Naive thymus-derived CD4-positive, alpha-beta T cell (primary cell): ENCODE measurements at regions not wholly inside any gene's neighbourhood (a gene's known extent, or its start where the extent isn't known, plus 50 kb on each side); places are given as distances from the start of the nearest gene placed in this dataset.
A peak's percentile ranks its signal among the peaks of the same experiment; 100 is the strongest.

ENCODE experiments used
- ATAC-seq: fragments of 150-1000 bp; cut with Tn5 transposase; 2 replicates; pipeline ENCODE4 v1.10.0; 2021; ENCODE audit warnings: mild to moderate bottlenecking, moderate library complexity
- CTCF ChIA-PET: fragments of 350-600 bp; sonication (Branson Sonifier 250); formaldehyde crosslinking; loops from one replicate; lab custom pipeline; 2021; ENCODE audit warnings: antibody characterized with exemption; lab: Charles Lee
- POLR2A ChIA-PET: fragments of 350-600 bp; sonication (Branson Sonifier 250); formaldehyde crosslinking; loops from one replicate; lab custom pipeline; 2021; ENCODE audit warnings: antibody characterized with exemption, inconsistent platforms; lab: Charles Lee
- DNase-seq, 9 donors: peaks; one replicate each; pipeline versions ENCODE4 v3.0.0 to v3.0.0-alpha.2; 2020 to 2022; ENCODE audit warnings: mixed read lengths in 1 of 9
- H3K27ac ChIP-seq: one replicate; pipeline ENCODE4 v1.7.0; 2013; ENCODE audit warnings: mild to moderate bottlenecking, low read depth, low read length, moderate library complexity
- H3K27me3 ChIP-seq, 2 donors: one replicate each; pipeline ENCODE4 v1.7.0; 2013; ENCODE audit warnings: low read length in 2 of 2, mild to moderate bottlenecking in 2 of 2, moderate library complexity in 2 of 2; ENCODE audit not compliant: control insufficient read depth in 2 of 2, insufficient read depth in 2 of 2
- H3K36me3 ChIP-seq, 3 experiments: 1 replicate in 2 of 3; 2 replicates in 1 of 3; pipeline ENCODE4 v1.7.0; 2013; ENCODE audit warnings: low read length in 3 of 3, mild to moderate bottlenecking in 3 of 3, moderate library complexity in 1 of 3; ENCODE audit not compliant: insufficient read depth in 3 of 3, control insufficient read depth in 2 of 3
- H3K4me1 ChIP-seq, 2 donors: one replicate each; pipeline ENCODE4 v1.7.0; 2013; ENCODE audit warnings: low read length in 2 of 2, mild to moderate bottlenecking in 2 of 2, moderate library complexity in 1 of 2; ENCODE audit not compliant: control insufficient read depth in 2 of 2, insufficient read depth in 2 of 2
- H3K4me3 ChIP-seq: 2 replicates; pipeline ENCODE4 v1.7.0; 2013; ENCODE audit warnings: mild to moderate bottlenecking, low read length
- H3K9me3 ChIP-seq, 3 experiments: 1 replicate in 2 of 3; 2 replicates in 1 of 3; pipeline ENCODE4 v1.7.0; 2013; ENCODE audit warnings: low read length in 3 of 3; ENCODE audit not compliant: control insufficient read depth in 2 of 3
- H3K27ac Mint-ChIP-seq, 9 donors: one replicate each; pipeline ENCODE4 v1.8.0; 2020 to 2022; ENCODE audit warnings: mixed read lengths in 9 of 9, mild to moderate bottlenecking in 8 of 9, moderate library complexity in 5 of 9, inconsistent platforms in 2 of 9
- H3K27me3 Mint-ChIP-seq, 5 donors: one replicate each; pipeline ENCODE4 v1.8.0; 2021 to 2022; ENCODE audit warnings: mixed read lengths in 5 of 5, mild to moderate bottlenecking in 1 of 5
- H3K36me3 Mint-ChIP-seq, 5 donors: one replicate each; pipeline ENCODE4 v1.8.0; 2020 to 2022; ENCODE audit warnings: mixed read lengths in 5 of 5, mild to moderate bottlenecking in 3 of 5, inconsistent platforms in 1 of 5
- H3K4me1 Mint-ChIP-seq, 7 donors: one replicate each; pipeline ENCODE4 v1.8.0; 2020 to 2022; ENCODE audit warnings: mixed read lengths in 7 of 7, mild to moderate bottlenecking in 3 of 7, inconsistent platforms in 1 of 7
- H3K4me3 Mint-ChIP-seq, 10 donors: one replicate each; pipeline ENCODE4 v1.8.0; 2020 to 2022; ENCODE audit warnings: mild to moderate bottlenecking in 10 of 10, mixed read lengths in 10 of 10, moderate library complexity in 6 of 10, inconsistent platforms in 2 of 10
- H3K9me3 Mint-ChIP-seq, 11 donors: one replicate each; pipeline ENCODE4 v1.8.0; 2020 to 2022; ENCODE audit warnings: mixed read lengths in 11 of 11, mild to moderate bottlenecking in 4 of 11, inconsistent platforms in 1 of 11, moderate library complexity in 1 of 11
- intact Hi-C, 2 donors: fragments of 100-400 bp; cut with micrococcal nuclease; formaldehyde crosslinking; loops; one replicate each; pipeline ENCODE4 v1.15.1; 2023

DNA sequence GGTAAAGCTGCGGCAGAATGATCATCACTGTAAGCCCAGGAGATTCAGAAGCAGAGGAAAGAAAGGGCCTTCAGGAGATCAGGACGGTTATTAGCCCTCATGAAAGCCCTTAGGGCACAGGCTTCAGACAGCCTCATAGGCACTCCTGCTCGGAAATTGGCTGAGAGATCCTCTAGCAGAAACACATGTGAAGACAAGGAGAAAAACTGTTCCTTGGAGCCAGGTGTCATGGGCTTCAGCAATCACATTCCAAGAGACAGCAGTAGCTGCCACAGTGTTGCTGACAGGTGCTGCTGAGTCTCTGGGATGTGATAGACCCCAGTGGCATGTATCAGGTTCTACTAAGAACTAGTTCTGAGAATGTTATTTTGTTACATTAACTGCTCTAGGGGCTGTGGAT lies 88.8 kb upstream of the DYRK2 start:
- Histone ChIP-seq H3K27ac (no peak overlapping the region), H3K4me3 (no peak overlapping the region), H3K4me1 (peaks cover 14% of the 10 kb centered on the region in 2 donors), H3K9me3 (no peaks in the 10 kb centered on the region), H3K36me3 (no peaks in the 10 kb centered on the region), H3K27me3 (no peaks in the 10 kb centered on the region)
- POLR2A ChIA-PET: no interaction called here
- peaks cover 0 to 18% (median 0%) of the 10 kb centered on the region in 5 donors for H3K27me3 Mint-ChIP-seq
- DNase-seq (no peak), ATAC-seq (no peak)
- peaks cover 4 to 10% (median 5%) of the 10 kb centered on the region in 5 donors for H3K36me3 Mint-ChIP-seq
- no peak overlapping the region for H3K4me3 Mint-ChIP-seq
- H3K9me3 Mint-ChIP-seq: peaks cover 0 to 27% (median 6%) of the 10 kb centered on the region in 11 donors
- CTCF ChIA-PET: no interaction called here
- H3K4me1 Mint-ChIP-seq: peaks cover 3 to 19% (median 9%) of the 10 kb centered on the region in 7 donors
- H3K27ac Mint-ChIP-seq: no peak overlapping the region
- intact Hi-C loops: loop anchor here in 1 of 2 donors (1.0 to 5.0 kb wide), 2 partner anchors 12 to 42 kb away; no protein-coding TSS in a partner anchor

DNA sequence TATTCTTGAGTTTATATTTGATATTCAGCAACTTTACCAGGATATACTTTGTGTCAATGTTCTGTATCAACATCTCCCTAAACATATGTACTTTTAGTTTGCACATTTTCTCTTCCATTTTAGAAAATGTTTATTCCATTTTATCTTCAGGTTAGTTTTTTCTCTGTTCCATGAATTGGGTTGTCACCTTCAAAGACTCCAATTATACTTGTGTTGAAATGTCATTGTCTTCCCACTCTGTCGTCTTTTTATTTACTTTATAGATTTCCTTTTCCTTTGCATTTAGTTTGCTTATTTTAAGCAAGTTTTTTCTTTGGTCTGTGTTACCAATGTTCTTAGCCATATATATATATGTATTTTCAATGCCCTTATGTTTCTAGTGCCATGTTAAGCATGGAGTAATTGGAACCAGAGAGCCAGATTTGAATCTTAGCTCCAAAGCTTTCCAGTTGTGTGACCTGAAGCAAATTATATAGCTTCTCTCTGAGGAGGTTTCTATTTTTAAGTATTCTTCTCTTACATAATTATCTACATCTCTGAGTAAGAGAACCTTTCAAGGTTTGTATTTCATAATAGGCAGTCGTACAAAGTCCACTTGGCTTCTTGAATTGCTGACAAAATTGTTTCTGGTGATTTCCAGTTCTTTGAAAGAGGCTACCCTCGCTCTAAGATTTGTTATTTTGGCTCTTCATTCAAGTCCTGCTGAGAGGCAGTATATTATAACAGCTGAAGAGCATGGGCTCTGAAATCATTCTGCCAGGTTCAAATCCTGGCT lies 85.8 kb upstream of the DYRK2 start:
- no peak for ATAC-seq
- Histone ChIP-seq H3K36me3 (no peaks in the 10 kb centered on the region), H3K27me3 (no peaks in the 10 kb centered on the region), H3K4me3 (no peak overlapping the region), H3K4me1 (no peaks in the 10 kb centered on the region), H3K9me3 (peaks cover 0 to 6% (median 0%) of the 10 kb centered on the region in 3 experiments), H3K27ac (no peak overlapping the region)
- intact Hi-C loops: no loop called here
- ChIA-PET POLR2A (interaction anchor here (0.6 to 1.5 kb wide), 4 partner anchors 12 to 86 kb away, joined by 3 to 5 read pairs (median 4); partner anchors contain the start of gene DYRK2), CTCF (no interaction called here)
- Mint-ChIP-seq H3K9me3 (peaks cover 0 to 42% (median 10%) of the 10 kb centered on the region in 11 donors), H3K4me3 (no peak overlapping the region), H3K27me3 (peaks cover 0 to 18% (median 0%) of the 10 kb centered on the region in 5 donors), H3K4me1 (peaks cover 0 to 18% (median 7%) of the 10 kb centered on the region in 7 donors), H3K27ac (no peak overlapping the region), H3K36me3 (peaks cover 4 to 14% (median 9%) of the 10 kb centered on the region in 5 donors)
- DNase-seq: no peak

DNA sequence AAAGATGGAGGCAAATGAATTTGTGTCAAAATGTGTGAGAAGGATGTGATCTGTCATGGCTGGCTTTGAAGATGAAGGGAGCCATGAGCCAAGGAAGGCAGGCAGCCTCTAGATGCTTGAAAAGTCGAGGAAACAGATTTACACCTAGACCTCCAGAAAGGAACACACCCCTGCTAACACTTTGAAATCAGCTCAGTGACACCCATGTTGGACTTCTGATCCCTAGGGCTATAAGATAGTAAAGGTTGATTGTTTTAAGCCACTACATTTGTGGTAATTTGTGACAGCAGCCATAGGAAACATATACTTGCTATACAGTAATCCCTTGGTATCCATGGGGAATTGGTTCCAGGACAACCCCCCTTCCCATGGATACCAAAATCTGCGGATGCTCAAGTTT lies 80.5 kb upstream of the DYRK2 start:
- no peaks in the 10 kb centered on the region for H3K4me1 ChIP-seq
- H3K4me1 Mint-ChIP-seq: peaks cover 2 to 22% (median 5%) of the 10 kb centered on the region in 7 donors
- DNase-seq: no peak
- POLR2A ChIA-PET: interaction anchor here (0.6 to 2.7 kb wide), 3 partner anchors 10 to 33 kb away, joined by 3 to 13 read pairs (median 9); no protein-coding TSS in a partner anchor
- H3K9me3 Mint-ChIP-seq: peaks cover 0 to 19% (median 4%) of the 10 kb centered on the region in 11 donors
- H3K4me3 Mint-ChIP-seq: no peak overlapping the region
- intact Hi-C loops: no loop called here
- H3K4me3 ChIP-seq: no peak overlapping the region
- H3K36me3 ChIP-seq: no peaks in the 10 kb centered on the region
- peaks cover 0 to 6% (median 0%) of the 10 kb centered on the region in 3 experiments for H3K9me3 ChIP-seq
- no peak overlapping the region for H3K27ac ChIP-seq
- H3K27ac Mint-ChIP-seq: no peak overlapping the region
- CTCF ChIA-PET: no interaction called here
- peaks cover 0 to 31% (median 0%) of the 10 kb centered on the region in 5 donors for H3K27me3 Mint-ChIP-seq
- H3K27me3 ChIP-seq: no peaks in the 10 kb centered on the region
- no peak for ATAC-seq
- H3K36me3 Mint-ChIP-seq: peaks cover 3 to 9% (median 4%) of the 10 kb centered on the region in 5 donors

DNA sequence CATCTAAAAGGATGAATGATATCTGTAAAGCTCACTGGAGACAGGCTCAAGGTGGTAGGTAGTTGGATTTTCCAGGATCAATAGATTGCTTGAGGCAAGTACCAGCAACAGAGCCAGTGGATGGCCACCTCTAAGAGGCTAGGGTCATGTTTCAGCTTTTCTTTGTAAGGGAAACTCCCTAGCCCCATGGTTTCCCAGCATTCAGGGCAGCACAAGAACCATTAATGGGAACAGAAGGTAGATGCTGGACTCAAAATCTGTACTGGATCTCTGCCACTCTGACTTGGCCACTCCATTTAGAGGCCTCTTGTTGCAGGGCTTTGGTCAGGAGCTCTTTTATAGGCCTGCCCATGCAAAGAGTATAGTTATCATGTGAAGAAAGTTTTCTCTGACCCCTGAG lies 76.1 kb upstream of the DYRK2 start:
- no peaks in the 10 kb centered on the region for H3K9me3 ChIP-seq
- ChIA-PET CTCF (interaction anchor here (0.8 kb wide), 1 partner anchor 59 kb away, joined by 3 read pairs; no protein-coding TSS in a partner anchor), POLR2A (interaction anchor here (0.6 to 1.5 kb wide), 3 partner anchors 8 to 59 kb away, joined by 3 read pairs; no protein-coding TSS in a partner anchor)
- no peak overlapping the region for H3K4me3 Mint-ChIP-seq
- no peak for ATAC-seq
- peaks cover 0 to 12% (median 1%) of the 10 kb centered on the region in 11 donors for H3K9me3 Mint-ChIP-seq
- H3K4me1 ChIP-seq: peaks cover under 1 to 2% of the 10 kb centered on the region in 2 donors
- H3K36me3 Mint-ChIP-seq: peaks cover 0 to 7% (median 0%) of the 10 kb centered on the region in 5 donors
- no peak overlapping the region for H3K4me3 ChIP-seq
- H3K27ac ChIP-seq: no peak overlapping the region
- no peaks in the 10 kb centered on the region for H3K36me3 ChIP-seq
- H3K27me3 ChIP-seq: no peaks in the 10 kb centered on the region
- peaks cover 0 to 26% (median 0%) of the 10 kb centered on the region in 5 donors for H3K27me3 Mint-ChIP-seq
- peaks cover 5 to 25% (median 14%) of the 10 kb centered on the region in 7 donors for H3K4me1 Mint-ChIP-seq
- no peak overlapping the region for H3K27ac Mint-ChIP-seq
- intact Hi-C loops: loop anchor here in 1 of 2 donors (10.0 kb wide), 1 partner anchor 298 kb away; no protein-coding TSS in a partner anchor
- no peak for DNase-seq

DNA sequence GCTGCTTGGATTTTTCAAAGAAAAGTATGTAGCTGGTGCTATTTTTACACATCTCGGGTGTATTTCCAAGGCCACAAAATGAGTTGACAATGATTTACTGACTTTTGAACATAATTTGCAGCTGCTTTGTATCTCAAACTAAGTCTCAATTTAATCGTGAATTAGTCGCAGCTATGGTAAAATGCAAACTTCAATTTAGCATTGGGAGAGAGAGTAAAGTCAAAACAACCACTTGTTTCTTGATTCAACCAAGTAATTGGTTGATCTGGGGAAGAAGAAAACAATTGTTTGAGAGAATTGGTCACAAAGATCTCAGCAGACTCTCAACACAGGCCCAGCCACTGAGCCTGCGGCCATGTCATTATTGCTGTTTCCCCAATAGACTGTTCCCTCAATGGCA lies 75.0 kb upstream of the DYRK2 start:
- intact Hi-C loops: loop anchor here in 1 of 2 donors (10.0 kb wide), 1 partner anchor 299 kb away; no protein-coding TSS in a partner anchor
- H3K36me3 ChIP-seq: no peaks in the 10 kb centered on the region
- ATAC-seq (no peak), DNase-seq (no peak)
- Mint-ChIP-seq H3K27ac (no peak overlapping the region), H3K27me3 (peaks cover 0 to 25% (median 0%) of the 10 kb centered on the region in 5 donors), H3K4me1 (peaks cover 11 to 36% (median 24%) of the 10 kb centered on the region in 7 donors), H3K9me3 (peaks cover 0 to 20% (median 1%) of the 10 kb centered on the region in 11 donors), H3K4me3 (no peak overlapping the region), H3K36me3 (peaks cover 0 to 16% (median 0%) of the 10 kb centered on the region in 5 donors)
- H3K4me3 ChIP-seq: no peak overlapping the region
- H3K27me3 ChIP-seq: no peaks in the 10 kb centered on the region
- ChIA-PET CTCF (no interaction called here), POLR2A (interaction anchor here (0.7 to 0.9 kb wide), 2 partner anchors 42 to 58 kb away, joined by 3 read pairs; no protein-coding TSS in a partner anchor)
- no peaks in the 10 kb centered on the region for H3K9me3 ChIP-seq
- H3K27ac ChIP-seq: no peak overlapping the region
- H3K4me1 ChIP-seq: peaks cover 10 to 12% of the 10 kb centered on the region in 2 donors

DNA sequence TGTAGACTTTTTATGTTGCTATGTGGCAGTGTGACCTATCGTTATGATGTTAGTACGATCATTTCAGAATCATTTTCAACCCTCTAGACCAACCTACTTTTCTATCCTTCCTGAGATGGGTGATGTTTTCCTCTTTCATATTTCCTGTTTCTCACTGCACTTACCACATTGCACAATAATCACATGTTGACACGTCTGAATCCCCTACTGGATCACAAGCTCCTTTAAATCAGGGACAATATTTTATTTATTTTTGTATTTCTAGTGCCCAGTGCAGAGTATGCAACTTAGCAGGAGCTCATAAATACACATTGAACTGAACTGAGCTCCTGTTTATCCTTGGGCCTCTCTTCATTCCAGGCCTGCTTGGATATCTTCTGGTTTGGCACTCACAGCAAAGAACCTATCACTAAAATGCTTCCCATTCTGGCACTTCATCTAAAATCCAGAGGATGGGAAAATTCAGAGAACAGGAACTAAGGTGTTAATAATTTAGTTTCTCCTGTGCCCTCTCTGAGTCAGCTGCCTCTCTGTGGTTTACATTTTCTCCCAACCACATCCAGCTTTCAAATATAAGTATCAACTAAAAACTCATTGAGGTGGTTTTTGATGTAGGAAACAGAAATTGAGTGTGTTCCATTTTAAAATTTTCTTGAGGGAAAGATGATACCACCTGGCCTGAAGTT lies 69.4 kb upstream of the DYRK2 start:
- Mint-ChIP-seq H3K27ac (peak overlapping the region; percentile 3 to 90 (median 61)), H3K9me3 (peaks cover 0 to 20% (median 2%) of the 10 kb centered on the region in 11 donors), H3K27me3 (peaks cover 0 to 33% (median 0%) of the 10 kb centered on the region in 5 donors), H3K36me3 (peaks cover 0 to 31% (median 0%) of the 10 kb centered on the region in 5 donors), H3K4me1 (peaks cover 32 to 69% (median 63%) of the 10 kb centered on the region in 7 donors), H3K4me3 (peak overlapping the region; percentile 56 to 87 (median 76))
- no peak overlapping the region for H3K27ac ChIP-seq
- peak overlapping the region; percentile 47 for H3K4me3 ChIP-seq
- no peaks in the 10 kb centered on the region for H3K27me3 ChIP-seq
- intact Hi-C loops: loop anchor here (1.0 to 10.0 kb wide), 12 partner anchors 11 to 364 kb away; partner anchors contain the start of gene DYRK2 (in 1 of the 2)
- no peaks in the 10 kb centered on the region for H3K9me3 ChIP-seq
- no peaks in the 10 kb centered on the region for H3K36me3 ChIP-seq
- H3K4me1 ChIP-seq: peaks cover 35 to 50% of the 10 kb centered on the region in 2 donors
- POLR2A ChIA-PET: interaction anchor here (0.7 to 4.2 kb wide), 26 partner anchors 9 to 98 kb away, joined by 3 to 43 read pairs (median 4); partner anchors contain the start of gene DYRK2
- CTCF ChIA-PET: interaction anchor here (0.7 to 3.0 kb wide), 8 partner anchors 10 to 1251 kb away, joined by 3 to 11 read pairs (median 3); no protein-coding TSS in a partner anchor
- ATAC-seq (peak; percentile 80), DNase-seq (peak in 7 of 9 donors; percentile 52 to 80 (median 72))
